Osteocyte (in vitro differentiated cells): ENCODE measurements at regions not wholly inside any gene's neighbourhood (a gene's known extent, or its start where the extent isn't known, plus 50 kb on each side); places are given as distances from the start of the nearest gene placed in this dataset.

Source experiments
- DNase-seq: peaks from one replicate; pipeline ENCODE4 v3.0.0; 2021; ENCODE audit warnings: mixed read lengths; ENCODE audit not compliant: unreplicated experiment; ENCODE audit errors: extremely low spot score
- H3K27ac Mint-ChIP-seq: one replicate; pipeline ENCODE4 v1.8.0; 2021; ENCODE audit warnings: mild to moderate bottlenecking, mixed read lengths; ENCODE audit not compliant: unreplicated experiment
- H3K27me3 Mint-ChIP-seq: one replicate; pipeline ENCODE4 v1.8.0; 2021; ENCODE audit warnings: mixed read lengths; ENCODE audit not compliant: unreplicated experiment
- H3K36me3 Mint-ChIP-seq: one replicate; pipeline ENCODE4 v1.8.0; 2021; ENCODE audit warnings: mixed read lengths; ENCODE audit not compliant: unreplicated experiment
- H3K4me1 Mint-ChIP-seq: one replicate; pipeline ENCODE4 v1.8.0; 2021; ENCODE audit warnings: mixed read lengths; ENCODE audit not compliant: unreplicated experiment
- H3K4me3 Mint-ChIP-seq: one replicate; pipeline ENCODE4 v1.8.0; 2021; ENCODE audit warnings: mild to moderate bottlenecking, moderate library complexity, mixed read lengths; ENCODE audit not compliant: unreplicated experiment
- H3K9me3 Mint-ChIP-seq: one replicate; pipeline ENCODE4 v1.8.0; 2021; ENCODE audit warnings: mixed read lengths; ENCODE audit not compliant: unreplicated experiment
- CTCF ChIP-seq: fragments of 200-600 bp; sonication (generic); IDR thresholded peaks from 2 replicates; pipeline ENCODE4 v1.5.0; 2021; ENCODE audit warnings: antibody characterized with exemption, mild to moderate bottlenecking, moderate library complexity

- H3K4me1 Mint-ChIP-seq = no peaks in the 10 kb centered on the region
- H3K27me3 Mint-ChIP-seq = peaks cover 17% of the 10 kb centered on the region
- H3K27ac Mint-ChIP-seq = no peak overlapping the region
- no peak for DNase-seq
- H3K36me3 Mint-ChIP-seq = no peaks in the 10 kb centered on the region
- no peaks in the 10 kb centered on the region for H3K9me3 Mint-ChIP-seq
- no peak overlapping the region for H3K4me3 Mint-ChIP-seq
- no peak for TF ChIP-seq CTCF
These were observed 411.9 kb downstream of the MTRR start for GRCh38 chr5:8280711-8281363.

GRCh38 chr5:8288334-8288733, 419.4 kb downstream of the MTRR start:
- no peak overlapping the region for H3K4me3 Mint-ChIP-seq
- no peak for TF ChIP-seq CTCF

GRCh38 chr5:8288897-8289516, 420.1 kb downstream of the MTRR start:
- no peak overlapping the region for H3K4me3 Mint-ChIP-seq
- no peaks in the 10 kb centered on the region for H3K4me1 Mint-ChIP-seq
- TF ChIP-seq CTCF = no peak
- H3K27me3 Mint-ChIP-seq = peaks cover 10% of the 10 kb centered on the region
- no peak overlapping the region for H3K27ac Mint-ChIP-seq
- H3K36me3 Mint-ChIP-seq = no peaks in the 10 kb centered on the region
- no peaks in the 10 kb centered on the region for H3K9me3 Mint-ChIP-seq
- DNase-seq = no peak

More at GRCh38 chr5:8288334-8288733, 419.4 kb downstream of the MTRR start:
- Mint-ChIP-seq H3K4me1 (no peaks in the 10 kb centered on the region), H3K27ac (no peak overlapping the region), H3K27me3 (peaks cover 16% of the 10 kb centered on the region), H3K9me3 (no peaks in the 10 kb centered on the region), H3K36me3 (no peaks in the 10 kb centered on the region)
- no peak for DNase-seq

DNA sequence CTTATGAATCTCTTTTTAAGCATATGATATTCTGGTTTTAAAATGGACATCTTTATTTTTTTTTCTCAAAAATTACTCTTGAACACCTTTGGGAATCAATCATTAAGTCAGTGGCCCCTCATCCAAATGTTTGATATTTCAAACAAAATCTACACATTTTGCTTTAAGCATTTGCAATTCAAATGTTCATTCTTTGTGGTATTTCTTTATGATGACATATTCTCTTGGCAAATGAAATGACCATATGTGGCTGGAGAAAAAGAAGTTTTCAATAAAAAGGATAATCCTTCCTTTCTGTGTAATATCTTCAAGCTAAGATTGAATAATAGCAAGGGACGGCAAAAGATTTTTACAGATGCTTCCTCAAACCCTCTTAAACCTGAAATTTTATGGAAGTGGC, 420.8 kb downstream of the MTRR start:
- Mint-ChIP-seq H3K9me3 (no peaks in the 10 kb centered on the region), H3K27ac (no peak overlapping the region)

More for the DNA sequence above, 420.8 kb downstream of the MTRR start:
- Mint-ChIP-seq H3K36me3 (no peaks in the 10 kb centered on the region), H3K27me3 (peaks cover 7% of the 10 kb centered on the region), H3K4me1 (no peaks in the 10 kb centered on the region), H3K4me3 (no peak overlapping the region)
- no peak for TF ChIP-seq CTCF
- DNase-seq = no peak
